Heart left ventricle (tissue), 16 donors: ENCODE measurements at regions not wholly inside any gene's neighbourhood (a gene's known extent, or its start where the extent isn't known, plus 50 kb on each side); places are given as distances from the start of the nearest gene placed in this dataset.

ENCODE experiments used
- ATAC-seq, 4 donors: fragments of 200-7000 bp; cut with Tn5 transposase; one replicate each; pipeline ENCODE4 v1.9.1; 2020 to 2022; ENCODE audit warnings: moderate library complexity in 4 of 4, mild to moderate bottlenecking in 3 of 4, moderate number of reproducible peaks in 1 of 4
- DNase-seq, 5 donors: peaks; one replicate each; pipeline ENCODE4 v3.0.0-alpha.2; 2020
- H3K27ac ChIP-seq, 12 donors: fragments of 200-600 bp; sonication (generic) in 4 of 12; one replicate each; pipeline versions ENCODE4 v1.5.0 to v1.8.0; 2016 to 2022; ENCODE audit warnings: mild to moderate bottlenecking in 2 of 12
- H3K27me3 ChIP-seq, 9 donors: fragments of 200-600 bp; sonication (generic) in 2 of 9; one replicate each; pipeline versions ENCODE4 v1.5.1 to v1.8.0; 2016 to 2022; ENCODE audit warnings: mild to moderate bottlenecking in 3 of 9
- H3K36me3 ChIP-seq, 9 donors: fragments of 200-600 bp; sonication (generic) in 2 of 9; one replicate each; pipeline versions ENCODE4 v1.5.0 to v1.8.0; 2018 to 2022; ENCODE audit warnings: mild to moderate bottlenecking in 2 of 9
- H3K4me1 ChIP-seq, 12 donors: fragments of 200-600 bp; sonication (generic) in 4 of 12; one replicate each; pipeline versions ENCODE4 v1.5.0 to v1.8.0; 2016 to 2022; ENCODE audit warnings: mild to moderate bottlenecking in 3 of 12
- H3K4me3 ChIP-seq, 12 donors: fragments of 200-600 bp; sonication (generic) in 4 of 12; one replicate each; pipeline versions ENCODE4 v1.5.0 to v1.8.0; 2017 to 2022; ENCODE audit warnings: mild to moderate bottlenecking in 9 of 12, moderate library complexity in 4 of 12
- H3K9me3 ChIP-seq, 12 donors: fragments of 200-600 bp; sonication (generic) in 4 of 12; one replicate each; pipeline versions ENCODE4 v1.5.0 to v1.8.0; 2016 to 2022; ENCODE audit warnings: mild to moderate bottlenecking in 1 of 12
- CTCF ChIP-seq, 12 donors: fragments of 200-600 bp; sonication (generic) in 4 of 12; IDR thresholded peaks; one replicate each; pipeline versions ENCODE4 v1.5.0 to v1.8.0; 2018 to 2022; ENCODE audit warnings: antibody characterized with exemption in 12 of 12, mild to moderate bottlenecking in 5 of 12
- POLR2A ChIP-seq, 2 donors: fragments of 450-650 bp; IDR thresholded peaks; one replicate each; pipeline ENCODE4 v1.6.1; 2017; ENCODE audit warnings: antibody characterized with exemption in 2 of 2, mild to moderate bottlenecking in 2 of 2, moderate library complexity in 2 of 2
- WGBS, 4 donors: extraction: QIAGEN DNeasy Blood & Tissue Kit in 2 of 4; methylation state at CpG; one replicate each; pipeline versions ENCODE4 v1.1.5 to v1.1.7; 2013 to 2018; 5-methylcytosine and 5-hydroxymethylcytosine counted together
- intact Hi-C, 10 donors: fragments of 100-400 bp; cut with DNase I; formaldehyde crosslinking; loops; one replicate each; pipeline versions ENCODE4 v1.11.1 to v1.14.2; 2022
- donor health status: ischemic (EF 13 %, LVEDD 7.1; RV severe dilation, severe dysfunction).
- donor health status: healthy with polysubstance abuse.
- donor health status: DM: no; HTN: yes; CAD: no.
- donor health status: DM: no; HTN: no; CAD: no.
- donor health status: ischemic (EF 25% LVEDD 6.9; RV normal size, moderate dysfunction).
- donor health status: ischemic (EF 25% LVEDD 5.7; RV mildly dilated, moderate dysfunction).
- donor health status: healthy.
- donor health status: DM: yes; HTN: yes; CAD: no.
- donor health status: ischemic (EF 35%, LVEDD 5.7; RV mildly dilated, moderate dysfunction).
- donor health status: nonischemic (EF 11% LVEDD 7.7; RV severe dilation, severe dysfunction).
- donor health status: DM: yes; HTN: yes; CAD: no.
- donor health status: PGD.
- donor health status: ischemic (EF 29% LVEDD 5.4; RV normal size, mild dysfunction).
- donor health status: nonischemic (EF 23%, LVEDD 6.1; RV moderate dilation, normal function).

- Histone ChIP-seq H3K27ac (peak overlapping the region; percentile 48 to 87 (median 74)), H3K4me3 (peak overlapping the region in 9 of 12 donors; percentile 0 to 35 (median 24)), H3K9me3 (no peaks in the 10 kb centered on the region), H3K4me1 (peaks cover 0 to 50% (median 30%) of the 10 kb centered on the region in 12 donors), H3K36me3 (no peaks in the 10 kb centered on the region), H3K27me3 (no peaks in the 10 kb centered on the region)
- intact Hi-C loops, result loop anchor here in 2 of 10 donors (5.0 to 10.0 kb wide), 2 partner anchors 59 to 62 kb away; partner anchors contain the start of gene PELI1 (in 2 of the 2)
- ATAC-seq, result peak; percentile 34 to 73 (median 58)
- TF ChIP-seq POLR2A (IDR thresholded peaks at IDR 0.05) (no peak), CTCF (IDR thresholded peaks at IDR 0.05) (no peak)
- peak; percentile 23 to 74 (median 42) for DNase-seq
- 43 to 61% (median 46%) methylated on average over 12 of the region's 12 CpGs for WGBS, 4 donors
Observed at GRCh38 chr2:64203858-64204632, 59.8 kb upstream of the PELI1 start.

DNA sequence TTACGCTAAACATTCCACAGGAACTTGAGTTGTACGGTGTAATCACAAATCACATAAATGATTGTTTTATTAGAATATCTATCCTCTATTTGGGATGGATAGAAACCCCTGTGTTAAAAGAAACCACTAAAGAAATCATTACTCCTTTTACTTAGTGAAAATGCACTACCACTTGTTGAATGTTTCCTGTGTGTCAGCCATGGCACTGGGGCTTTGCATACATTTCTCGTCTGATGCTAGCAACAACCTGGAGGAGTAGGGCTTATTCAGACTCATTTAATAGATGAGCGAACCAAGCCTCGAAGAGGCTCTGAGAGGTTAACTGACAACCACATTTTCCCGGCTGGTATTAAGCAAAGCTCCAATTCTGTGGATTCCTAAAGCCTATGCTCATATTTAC, 60.5 kb upstream of the PELI1 start:
- DNase-seq (no peak), ATAC-seq (no peak)
- no peak for TF ChIP-seq CTCF (IDR thresholded peaks at IDR 0.05)
- WGBS, 4 donors, result 84 to 92% (median 89%) methylated on average over 6 of the region's 6 CpGs
- no peaks in the 10 kb centered on the region for H3K27me3 ChIP-seq
- intact Hi-C loops, result loop anchor here in 2 of 10 donors (5.0 to 10.0 kb wide), 2 partner anchors 60 to 62 kb away; partner anchors contain the start of gene PELI1 (in 2 of the 2)
- no peaks in the 10 kb centered on the region for H3K9me3 ChIP-seq
- peaks cover 0 to 50% (median 30%) of the 10 kb centered on the region in 12 donors for H3K4me1 ChIP-seq
- no peaks in the 10 kb centered on the region for H3K36me3 ChIP-seq
- peak overlapping the region in 11 of 12 donors; percentile 49 to 87 (median 76) for H3K27ac ChIP-seq
- H3K4me3 ChIP-seq, result peak overlapping the region in 1 of 12 donors; percentile 35

GRCh38 chr2:64205415-64205814, 61.2 kb upstream of the PELI1 start:
- 67 to 89% (median 74%) methylated on average over 2 of the region's 2 CpGs for WGBS, 4 donors
- H3K27ac ChIP-seq, result peak overlapping the region in 1 of 12 donors; percentile 87
- no peaks in the 10 kb centered on the region for H3K36me3 ChIP-seq
- H3K4me3 ChIP-seq, result no peak overlapping the region
- H3K4me1 ChIP-seq, result peaks cover 0 to 50% (median 30%) of the 10 kb centered on the region in 12 donors
- DNase-seq, result no peak
- ATAC-seq, result no peak
- intact Hi-C loops, result loop anchor here in 1 of 10 donors (10.0 kb wide), 1 partner anchor 61 kb away; the partner anchor contains the start of gene PELI1
- TF ChIP-seq CTCF (IDR thresholded peaks at IDR 0.05), result no peak
- TF ChIP-seq POLR2A (IDR thresholded peaks at IDR 0.05), result no peak
- no peaks in the 10 kb centered on the region for H3K9me3 ChIP-seq
- no peaks in the 10 kb centered on the region for H3K27me3 ChIP-seq

GRCh38 chr2:64207573-64207972, 63.4 kb upstream of the PELI1 start:
- TF ChIP-seq POLR2A (IDR thresholded peaks at IDR 0.05) (no peak), CTCF (IDR thresholded peaks at IDR 0.05) (no peak)
- no peaks in the 10 kb centered on the region for H3K36me3 ChIP-seq
- no peak for ATAC-seq
- intact Hi-C loops, result loop anchor here in 1 of 10 donors (10.0 kb wide), 1 partner anchor 63 kb away; the partner anchor contains the start of gene PELI1
- DNase-seq, result no peak
- H3K27ac ChIP-seq, result no peak overlapping the region
- no peaks in the 10 kb centered on the region for H3K9me3 ChIP-seq
- no peaks in the 10 kb centered on the region for H3K27me3 ChIP-seq
- WGBS, 4 donors, result 95 to 100% (median 100%) methylated on average over 1 of the region's 1 CpG
- H3K4me1 ChIP-seq, result peaks cover 0 to 52% (median 20%) of the 10 kb centered on the region in 12 donors
- no peak overlapping the region for H3K4me3 ChIP-seq
